NCI-H2171 (cell line): ENCODE measurements at regions not wholly inside any gene's neighbourhood (a gene's known extent, or its start where the extent isn't known, plus 50 kb on each side); places are given as distances from the start of the nearest gene placed in this dataset.

Experiments used
- DNase-seq: peaks from one replicate; lab custom pipeline; 2025; lab: John Stamatoyannopoulos, UW

- no peak for DNase-seq
Measured at GRCh38 chr1:193562121-193562520, 375.7 kb upstream of the B3GALT2 start.

DNA sequence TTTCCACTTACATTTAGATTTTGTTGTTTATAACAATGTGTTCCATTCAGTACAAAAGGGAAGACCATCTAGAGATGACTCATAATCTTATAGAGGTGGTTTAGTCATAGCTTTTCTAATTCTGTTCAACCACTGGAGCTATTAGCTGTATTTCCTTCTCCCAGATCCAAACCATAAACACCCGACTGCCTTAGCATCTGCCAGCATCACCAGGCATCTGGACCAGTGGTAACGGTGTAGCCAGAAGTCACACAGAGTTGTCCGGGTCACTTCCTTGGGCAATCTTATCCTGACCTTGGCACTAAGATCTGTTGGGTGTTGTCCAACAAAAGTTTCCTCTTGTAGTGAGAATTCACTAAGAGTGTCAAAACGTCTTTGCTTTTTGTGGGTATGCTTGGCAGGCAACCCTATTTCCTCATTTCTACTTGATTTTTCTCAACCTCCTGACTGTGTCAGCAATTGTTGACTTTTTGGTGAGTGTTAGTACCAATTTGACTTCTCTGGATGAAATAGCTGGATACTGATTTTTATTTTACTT lies 372.1 kb upstream of the B3GALT2 start:
- DNase-seq: no peak

DNA sequence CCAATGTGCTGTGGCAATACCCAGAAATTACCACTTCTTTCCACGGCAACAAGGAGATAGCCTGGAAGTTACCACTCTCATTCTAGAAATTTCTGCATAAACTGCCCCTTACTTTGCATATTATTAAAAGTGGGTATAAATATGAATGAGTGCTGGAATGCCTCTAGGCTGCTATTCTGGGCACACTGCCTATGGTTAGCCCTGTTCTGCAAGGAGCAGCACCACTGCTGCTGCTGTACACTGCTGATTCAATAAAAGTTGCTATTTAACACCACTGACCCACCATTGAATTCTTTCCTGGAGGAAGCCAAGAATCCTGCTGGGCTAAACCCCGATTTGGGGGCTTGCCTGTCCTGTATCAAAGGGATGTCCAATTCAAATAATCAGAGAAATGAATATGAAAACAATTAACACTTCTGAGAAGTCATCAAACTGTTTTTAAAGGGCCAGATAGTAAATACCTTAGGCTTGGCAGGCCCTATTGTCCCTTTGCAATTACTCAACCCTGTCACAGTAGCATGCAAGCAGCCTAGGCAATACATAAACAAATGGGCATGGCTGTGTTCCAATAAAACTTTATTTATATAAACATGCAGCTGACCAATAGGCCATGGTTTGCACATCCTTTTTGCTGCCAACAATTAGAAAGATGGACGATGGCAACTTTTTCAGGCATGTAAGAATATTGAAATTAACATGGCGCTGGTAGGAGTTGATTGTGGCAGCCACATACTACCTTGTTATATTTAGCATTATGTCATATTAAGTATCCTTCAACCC lies 369.4 kb upstream of the B3GALT2 start:
- DNase-seq: no peak

DNA sequence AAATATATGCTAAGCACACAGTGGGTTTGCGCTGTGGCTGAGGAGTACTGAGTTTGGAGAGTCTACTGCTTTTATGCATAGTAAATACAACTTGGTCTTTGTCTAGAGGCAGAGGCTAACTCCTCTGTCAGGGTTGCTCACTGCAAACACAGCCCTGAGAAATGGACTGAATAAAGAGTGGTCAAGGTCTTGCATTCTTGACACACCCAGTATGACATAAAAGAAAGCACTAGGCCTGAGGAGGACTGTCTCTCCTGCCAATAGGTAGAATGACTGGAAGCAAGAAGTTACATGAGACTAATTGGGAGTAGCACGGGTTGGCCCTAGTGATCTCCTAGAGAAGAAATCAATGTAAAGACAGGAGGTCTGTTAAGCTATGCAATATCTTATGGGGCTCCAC lies 367.2 kb upstream of the B3GALT2 start:
- DNase-seq: no peak

DNA sequence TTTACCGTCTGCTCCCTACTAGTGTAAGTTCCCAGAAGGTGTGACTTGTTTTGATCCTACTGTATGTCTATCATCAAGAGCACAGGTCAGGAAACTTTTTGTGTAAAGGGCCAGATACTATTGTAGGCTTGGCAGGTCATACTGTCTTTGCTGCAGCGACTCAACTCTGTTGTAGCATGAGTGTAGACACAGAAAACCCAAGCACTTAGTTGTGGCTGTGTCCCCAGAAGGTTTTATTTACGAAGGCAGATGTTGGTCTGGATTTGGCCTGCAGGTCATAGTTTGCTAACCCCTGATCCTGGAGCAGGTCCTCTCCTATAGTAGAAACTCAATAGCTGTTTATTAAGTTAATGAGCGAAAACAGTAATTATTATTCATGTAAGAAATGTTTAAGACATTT lies 365.9 kb upstream of the B3GALT2 start:
- DNase-seq: no peak

DNA sequence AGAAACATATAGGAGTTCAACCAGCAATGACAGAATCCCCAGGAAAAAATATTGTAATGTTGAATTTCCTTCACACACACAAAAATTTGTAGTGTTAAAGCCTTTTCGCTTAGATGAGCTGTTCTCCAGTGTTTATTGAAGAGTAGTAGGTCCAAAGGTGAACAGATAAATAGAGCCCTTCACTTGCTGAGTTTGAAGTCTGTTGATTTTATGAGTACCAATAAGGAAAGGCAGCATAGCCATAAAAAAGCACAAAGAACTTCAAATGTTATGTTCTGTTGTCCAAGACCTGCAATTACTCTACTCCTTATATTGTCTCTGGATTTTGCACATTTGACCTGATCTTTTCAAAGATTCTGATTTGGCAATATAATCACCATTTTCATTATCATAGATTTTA lies 362.7 kb upstream of the B3GALT2 start:
- no peak for DNase-seq

DNA sequence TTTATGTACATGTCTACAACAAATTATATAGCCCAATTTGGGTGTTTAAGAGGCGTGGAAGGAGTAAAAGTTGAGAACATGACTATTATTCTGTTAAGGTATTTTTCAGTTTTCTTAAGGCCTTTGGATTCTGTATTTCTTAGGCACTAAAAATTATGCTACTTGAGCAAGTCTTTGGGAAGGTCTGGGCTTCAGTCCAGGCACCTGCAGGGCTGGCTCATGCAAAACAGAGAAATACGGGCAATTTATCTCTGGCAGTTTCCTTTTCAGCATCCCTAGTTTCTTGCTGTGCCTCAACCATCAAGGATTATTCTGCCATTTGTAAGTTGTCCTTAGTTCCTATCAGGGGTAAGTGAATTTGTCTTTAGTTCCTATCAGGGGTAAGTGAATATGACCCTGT lies 358.8 kb upstream of the B3GALT2 start:
- DNase-seq: no peak

GRCh38 chr1:193543259-193543658 lies 356.8 kb upstream of the B3GALT2 start:
- DNase-seq: no peak

- DNase-seq: no peak
Measured at GRCh38 chr1:193542690-193543089, 356.3 kb upstream of the B3GALT2 start.

- DNase-seq: no peak
Measured at GRCh38 chr1:193540511-193540910, 354.1 kb upstream of the B3GALT2 start.

- no peak for DNase-seq
Measured at GRCh38 chr1:193539731-193540459, 353.5 kb upstream of the B3GALT2 start.

- no peak for DNase-seq
Measured at GRCh38 chr1:193538680-193539079, 352.3 kb upstream of the B3GALT2 start.

DNA sequence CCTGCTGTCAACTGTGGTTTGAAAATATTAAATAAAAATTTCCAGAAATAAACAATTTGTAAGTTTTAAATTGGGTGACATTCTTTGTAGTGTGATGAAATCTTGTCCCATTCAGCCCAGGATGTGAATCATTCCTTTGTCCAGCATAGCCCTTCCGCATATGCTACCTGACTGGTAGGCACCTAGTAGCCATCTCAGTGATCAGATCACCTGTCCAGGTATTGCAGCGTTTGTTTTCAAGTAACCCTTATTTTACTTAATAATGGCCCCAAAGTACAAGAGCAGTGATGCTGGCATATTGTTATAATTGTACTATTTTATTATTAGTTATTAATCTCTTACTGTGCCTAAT lies 351.6 kb upstream of the B3GALT2 start:
- no peak for DNase-seq

GRCh38 chr1:193537266-193538002 lies 351.0 kb upstream of the B3GALT2 start:
- no peak for DNase-seq

- DNase-seq: no peak
Measured at GRCh38 chr1:193533853-193534252, 347.4 kb upstream of the B3GALT2 start.

DNA sequence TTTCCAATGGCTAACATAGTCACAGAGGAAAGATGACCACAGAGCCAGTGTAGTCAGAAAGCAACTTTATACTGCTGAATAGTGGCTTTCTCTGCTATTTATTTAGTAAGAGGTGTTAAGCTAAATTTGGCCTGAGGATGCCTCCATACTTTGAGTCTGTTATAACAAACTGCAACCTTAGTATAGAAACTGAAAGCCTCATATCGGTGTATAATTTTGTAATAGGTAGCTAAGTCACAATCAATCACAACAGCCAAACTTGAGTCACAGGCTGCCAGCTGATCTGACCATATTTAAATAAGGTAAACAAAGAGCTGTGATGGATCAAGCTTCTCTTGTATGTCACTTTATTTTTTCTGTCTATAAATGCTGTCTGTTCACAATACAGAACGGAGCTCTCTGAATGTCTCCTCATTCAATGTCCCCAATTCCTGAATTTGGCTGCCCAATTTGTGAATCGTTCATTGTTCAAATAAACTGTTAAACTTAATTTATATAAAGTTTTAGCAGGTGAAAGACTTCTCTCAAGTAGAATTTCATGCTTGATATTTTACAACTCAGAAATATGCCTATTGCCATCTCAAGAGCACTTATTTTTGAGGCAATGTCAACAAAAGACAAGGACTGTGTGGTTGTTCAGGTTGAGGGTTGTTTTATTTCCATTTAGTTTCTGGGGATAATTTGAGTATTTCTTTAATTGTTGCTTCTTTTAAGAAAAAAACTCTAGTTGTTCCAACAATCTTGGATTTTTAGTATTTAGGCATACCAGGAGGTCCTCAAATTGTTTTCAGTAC lies 339.7 kb upstream of the B3GALT2 start:
- DNase-seq: no peak

DNA sequence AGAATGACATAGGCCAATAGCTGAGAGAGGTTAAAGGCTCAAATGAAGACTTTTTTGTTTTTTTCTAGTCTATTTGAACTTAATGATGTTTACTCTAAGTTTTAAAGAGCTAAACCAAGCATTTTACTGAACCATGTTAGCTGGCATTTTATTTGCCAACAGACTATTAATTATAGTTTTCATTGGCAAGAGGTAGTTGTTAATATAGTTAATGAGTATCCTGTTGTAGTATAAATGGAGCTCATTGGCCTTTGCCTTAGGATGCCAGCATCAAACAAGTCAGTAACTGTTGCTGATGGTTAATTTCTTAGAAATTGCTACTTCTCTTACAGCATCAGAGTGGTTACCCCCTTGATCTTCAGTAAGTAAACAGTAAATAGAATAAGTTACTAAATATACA lies 339.0 kb upstream of the B3GALT2 start:
- no peak for DNase-seq

- no peak for DNase-seq
Measured at GRCh38 chr1:193524616-193525015, 338.2 kb upstream of the B3GALT2 start.

DNA sequence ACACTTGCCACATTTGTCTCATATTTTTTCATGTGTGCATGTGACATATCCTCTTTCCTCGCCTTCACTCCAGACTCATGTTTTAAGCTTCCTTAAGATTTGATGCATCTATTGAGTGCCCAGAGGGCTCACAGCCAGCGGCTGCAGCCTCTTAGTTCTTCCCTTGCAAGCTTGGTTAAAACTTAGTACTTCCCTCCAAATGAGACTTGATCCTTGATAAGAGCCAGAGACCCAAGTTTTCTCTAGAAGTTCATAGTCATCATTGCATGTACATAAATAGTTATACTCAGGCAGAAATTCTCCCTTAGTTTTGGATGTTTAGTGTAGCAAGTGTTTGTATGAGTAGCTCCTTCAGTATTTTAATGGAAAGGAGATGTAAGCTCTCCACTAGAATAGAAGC lies 337.6 kb upstream of the B3GALT2 start:
- no peak for DNase-seq

DNA sequence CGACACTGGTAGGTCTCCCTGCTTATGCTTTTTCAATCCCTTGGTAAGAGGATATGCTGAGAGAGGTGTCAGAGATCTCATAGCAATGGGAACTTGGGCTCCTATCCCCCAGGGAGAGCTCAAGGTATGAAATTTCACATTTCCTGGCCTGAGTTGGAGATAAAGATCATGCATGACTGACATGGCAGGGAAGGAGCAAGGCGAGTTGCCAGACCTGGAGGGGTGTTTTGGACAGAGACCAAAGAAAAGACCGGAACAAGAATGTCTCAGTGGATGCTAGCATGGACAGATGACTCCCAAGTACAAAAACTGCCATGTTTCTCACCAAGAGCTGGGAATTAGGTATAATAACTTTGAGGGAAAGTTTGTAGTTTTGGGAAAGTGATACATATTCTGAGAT lies 334.1 kb upstream of the B3GALT2 start:
- peak; percentile 17 for DNase-seq

- no peak for DNase-seq
Measured at GRCh38 chr1:193519922-193520321, 333.5 kb upstream of the B3GALT2 start.
